HG03025 (cell line): ENCODE measurements at regions not wholly inside any gene's neighbourhood (a gene's known extent, or its start where the extent isn't known, plus 50 kb on each side); places are given as distances from the start of the nearest gene placed in this dataset.
"Not testable (repeated sequence)": the region's sequence is repeated elsewhere in the genome, so short reads cannot be mapped to it uniquely, and the experiment has no call there.

Experiments
- ATAC-seq: cut with Tn5 transposase; IDR thresholded peaks from one replicate; pipeline ENCODE4 v1.9.1; 2021; ENCODE audit warnings: mild to moderate bottlenecking, moderate library complexity; ENCODE audit not compliant: unreplicated experiment, low FRiP score

GRCh38 chrX:137858106-137858505, 292.2 kb downstream of the ZIC3 start:
- no peak for ATAC-seq

GRCh38 chrX:137878401-137878800, 312.5 kb downstream of the ZIC3 start:
- no peak for ATAC-seq

GRCh38 chrX:137882960-137883359, 317.0 kb downstream of the ZIC3 start:
- no peak for ATAC-seq

GRCh38 chrX:137884813-137885212, 318.9 kb downstream of the ZIC3 start:
- not testable (repeated sequence) for ATAC-seq

GRCh38 chrX:137891431-137891830, 325.5 kb downstream of the ZIC3 start:
- ATAC-seq = no peak

GRCh38 chrX:137896123-137896522, 330.2 kb downstream of the ZIC3 start:
- no peak for ATAC-seq

- ATAC-seq = no peak
These were observed 349.5 kb downstream of the ZIC3 start for GRCh38 chrX:137915466-137915865.

GRCh38 chrX:137916090-137916746, 350.3 kb downstream of the ZIC3 start:
- no peak for ATAC-seq

GRCh38 chrX:137926090-137926489, 360.2 kb downstream of the ZIC3 start:
- ATAC-seq = no peak

GRCh38 chrX:137929951-137930350, 364.0 kb downstream of the ZIC3 start:
- no peak for ATAC-seq

GRCh38 chrX:137930533-137930932, 364.6 kb downstream of the ZIC3 start:
- ATAC-seq = no peak

GRCh38 chrX:137934214-137934613, 368.3 kb downstream of the ZIC3 start:
- not testable (repeated sequence) for ATAC-seq

GRCh38 chrX:137934887-137935286, 369.0 kb downstream of the ZIC3 start:
- not testable (repeated sequence) for ATAC-seq

GRCh38 chrX:137945470-137945869, 379.5 kb downstream of the ZIC3 start:
- no peak for ATAC-seq

- ATAC-seq = no peak
These were observed 403.3 kb downstream of the ZIC3 start for GRCh38 chrX:137969191-137969590.

GRCh38 chrX:137982472-137983172, 416.7 kb downstream of the ZIC3 start:
- ATAC-seq = no peak

GRCh38 chrX:137988470-137988869, 422.5 kb downstream of the ZIC3 start:
- ATAC-seq = no peak

GRCh38 chrX:137998619-137999018, 432.7 kb downstream of the ZIC3 start:
- ATAC-seq = no peak

- ATAC-seq = no peak
These were observed 433.1 kb downstream of the ZIC3 start for GRCh38 chrX:137999071-137999470.

GRCh38 chrX:137999552-137999951, 433.6 kb downstream of the ZIC3 start:
- ATAC-seq = no peak

- ATAC-seq = no peak
These were observed 435.3 kb downstream of the ZIC3 start for GRCh38 chrX:138001226-138001625.

GRCh38 chrX:138006180-138006579, 440.3 kb downstream of the ZIC3 start:
- ATAC-seq = no peak
